ENCODE measurements at regions not wholly inside any gene's neighbourhood (a gene's known extent, or its start where the extent isn't known, plus 50 kb on each side); places are given as distances from the start of the nearest gene placed in this dataset.
A peak's percentile ranks its signal among the peaks of the same experiment; 100 is the strongest.
"Not testable (repeated sequence)": the region's sequence is repeated elsewhere in the genome, so short reads cannot be mapped to it uniquely, and the experiment has no call there.

- intact Hi-C loops (cut with DNase I; ENCODE audit: low total_unique reads); DNase-seq (ENCODE audit: low spot score in 2 of 2); H3K27ac ChIP-seq; H3K36me3 ChIP-seq; H3K4me1 ChIP-seq; H3K9me3 ChIP-seq; H3K27me3 ChIP-seq; H3K4me3 ChIP-seq: not testable (repeated sequence)
These were observed 163.5 kb downstream of the CDY2B start for GRCh38 chrY:17716329-17717043.

DNA sequence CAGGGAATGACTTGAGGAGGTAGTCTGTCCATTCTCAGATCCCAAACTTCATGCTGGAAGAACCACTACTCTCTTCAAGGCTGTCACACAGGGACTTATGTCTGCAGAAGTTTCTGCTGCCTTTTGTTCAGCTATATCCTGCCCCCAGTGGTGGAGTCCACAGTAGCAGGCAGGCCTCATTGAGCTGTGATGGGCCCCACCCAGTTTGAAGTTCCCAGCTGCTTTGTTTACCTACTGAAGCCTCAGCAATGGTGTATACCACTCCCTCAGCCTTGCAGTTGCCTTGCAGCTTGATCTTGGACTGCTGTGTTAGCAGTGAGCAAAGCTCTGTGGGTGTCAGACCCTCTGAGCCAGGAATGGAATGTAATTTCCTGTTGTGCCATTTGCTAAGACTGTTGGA, 212.0 kb downstream of the CDY2B start:
- H3K4me1 ChIP-seq; DNase-seq (ENCODE audit: low spot score in 2 of 2); intact Hi-C loops (cut with DNase I; ENCODE audit: low total_unique reads): not testable (repeated sequence)

GRCh38 chrY:17643052-17643451, 237.0 kb downstream of the CDY2B start:
- H3K4me1 ChIP-seq; H3K27ac ChIP-seq; H3K4me3 ChIP-seq; H3K9me3 ChIP-seq; H3K27me3 ChIP-seq; DNase-seq (ENCODE audit: low spot score in 2 of 2); H3K36me3 ChIP-seq; intact Hi-C loops (cut with DNase I; ENCODE audit: low total_unique reads): not testable (repeated sequence)

More for the DNA sequence above, 212.0 kb downstream of the CDY2B start:
- not testable (repeated sequence) for H3K27ac ChIP-seq, H3K27me3 ChIP-seq, H3K9me3 ChIP-seq, H3K4me3 ChIP-seq, H3K36me3 ChIP-seq

- H3K27me3 ChIP-seq; H3K4me3 ChIP-seq; intact Hi-C loops (cut with DNase I; ENCODE audit: low total_unique reads); H3K4me1 ChIP-seq; H3K27ac ChIP-seq; H3K9me3 ChIP-seq; DNase-seq (ENCODE audit: low spot score in 2 of 2); H3K36me3 ChIP-seq: not testable (repeated sequence)
These were observed 245.5 kb downstream of the CDY2B start for GRCh38 chrY:17634484-17634883.

DNA sequence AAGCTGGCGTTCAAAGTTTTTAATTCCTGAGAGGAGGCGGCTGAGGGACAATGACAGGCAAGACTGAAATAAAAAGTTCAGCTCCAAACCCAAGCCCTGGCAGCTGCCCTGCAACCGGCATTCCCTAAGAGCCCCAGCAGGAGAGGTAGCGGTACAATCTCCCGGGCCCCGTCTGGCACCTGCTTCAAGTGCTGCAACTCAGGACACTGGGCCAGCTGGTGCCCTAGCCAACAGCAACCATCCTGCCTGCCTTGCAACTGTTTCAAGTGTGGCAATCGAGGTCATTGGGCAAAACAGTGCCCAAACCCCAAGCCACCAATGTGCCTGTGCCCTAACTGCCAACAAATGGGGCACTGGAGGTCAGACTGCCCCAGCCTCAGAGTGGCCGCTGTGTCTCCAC, 268.8 kb downstream of the CDY2B start:
- intact Hi-C loops (cut with DNase I; ENCODE audit: low total_unique reads) = not testable (repeated sequence)

GRCh38 chrY:17610649-17611048, 269.4 kb downstream of the CDY2B start:
- intact Hi-C loops (cut with DNase I; ENCODE audit: low total_unique reads); H3K4me1 ChIP-seq; H3K9me3 ChIP-seq; H3K36me3 ChIP-seq; H3K4me3 ChIP-seq; H3K27me3 ChIP-seq; H3K27ac ChIP-seq; DNase-seq (ENCODE audit: low spot score in 2 of 2): not testable (repeated sequence)

More for the DNA sequence above, 268.8 kb downstream of the CDY2B start:
- H3K27me3 ChIP-seq; H3K9me3 ChIP-seq; H3K27ac ChIP-seq; H3K4me3 ChIP-seq; DNase-seq (ENCODE audit: low spot score in 2 of 2); H3K36me3 ChIP-seq; H3K4me1 ChIP-seq: not testable (repeated sequence)

DNA sequence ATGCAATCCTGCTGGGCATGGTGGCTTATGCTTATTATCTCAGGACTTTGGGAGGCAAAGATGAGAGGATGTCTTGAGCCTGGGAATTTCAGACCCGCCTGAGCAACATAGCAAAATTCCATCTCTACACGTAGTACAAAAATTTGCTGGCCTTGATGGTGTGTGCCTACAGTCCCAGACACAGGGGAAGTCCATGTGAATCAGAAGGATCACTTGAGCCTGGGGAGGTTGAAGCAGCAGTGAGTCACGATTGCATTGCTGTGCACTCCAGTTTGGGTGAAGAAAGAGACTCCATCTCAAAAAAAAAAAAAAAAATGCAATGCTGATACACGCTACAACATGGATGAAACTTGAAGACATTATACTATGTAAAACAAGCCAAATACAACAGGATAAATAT, 272.9 kb downstream of the CDY2B start:
- H3K27ac ChIP-seq; H3K36me3 ChIP-seq; intact Hi-C loops (cut with DNase I; ENCODE audit: low total_unique reads): not testable (repeated sequence)

DNA sequence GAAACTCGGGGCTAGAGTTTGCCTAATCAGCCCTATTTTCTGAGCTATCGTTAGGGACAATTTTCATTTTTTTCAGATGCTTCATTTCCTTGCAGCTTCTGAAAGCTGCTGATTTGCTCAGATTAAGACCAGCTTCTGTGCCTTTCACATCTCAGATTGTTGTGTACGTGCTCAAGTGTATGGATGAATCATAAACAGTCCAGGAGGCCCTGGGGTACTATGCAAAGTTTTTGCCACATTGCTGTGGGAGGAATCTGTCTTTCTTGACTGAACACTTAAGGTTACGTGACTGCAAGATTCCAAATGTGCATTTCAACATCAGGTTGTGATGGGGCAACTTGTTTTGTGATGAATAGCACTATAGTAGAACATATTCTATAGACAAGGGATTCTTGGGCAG, 280.8 kb downstream of the CDY2B start:
- H3K27ac ChIP-seq; H3K36me3 ChIP-seq; H3K4me3 ChIP-seq; intact Hi-C loops (cut with DNase I; ENCODE audit: low total_unique reads); H3K4me1 ChIP-seq; DNase-seq (ENCODE audit: low spot score in 2 of 2); H3K27me3 ChIP-seq; H3K9me3 ChIP-seq: not testable (repeated sequence)

More for the DNA sequence above, 272.9 kb downstream of the CDY2B start:
- not testable (repeated sequence) for H3K9me3 ChIP-seq; DNase-seq (ENCODE audit: low spot score in 2 of 2); H3K27me3 ChIP-seq; H3K4me3 ChIP-seq; H3K4me1 ChIP-seq

DNA sequence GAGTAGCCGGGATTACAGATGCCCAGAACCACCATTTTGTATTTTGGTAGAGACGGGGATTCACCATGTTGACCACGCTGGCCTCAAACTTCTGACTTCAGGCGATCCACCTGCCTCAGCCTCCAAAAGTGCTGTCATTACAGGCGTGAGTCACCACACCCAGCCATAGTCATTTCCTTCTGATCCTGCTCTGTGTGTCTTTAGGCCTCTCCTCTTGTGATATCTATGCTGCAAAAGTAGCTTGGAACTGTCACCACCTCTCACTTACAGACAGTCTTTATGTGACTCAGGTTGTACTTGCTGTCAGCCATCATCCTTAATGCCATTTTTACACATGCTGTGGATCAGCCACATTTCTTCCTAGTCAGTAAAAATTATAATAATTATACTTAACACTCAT, 286.3 kb downstream of the CDY2B start:
- H3K4me3 ChIP-seq; H3K4me1 ChIP-seq; H3K9me3 ChIP-seq; DNase-seq (ENCODE audit: low spot score in 2 of 2); H3K27ac ChIP-seq; intact Hi-C loops (cut with DNase I; ENCODE audit: low total_unique reads); H3K27me3 ChIP-seq; H3K36me3 ChIP-seq: not testable (repeated sequence)

GRCh38 chrY:17579956-17580519, 300.0 kb downstream of the CDY2B start:
- H3K27ac ChIP-seq; H3K27me3 ChIP-seq; DNase-seq (ENCODE audit: low spot score in 2 of 2); H3K4me3 ChIP-seq; H3K4me1 ChIP-seq; H3K9me3 ChIP-seq; H3K36me3 ChIP-seq; intact Hi-C loops (cut with DNase I; ENCODE audit: low total_unique reads): not testable (repeated sequence)

- H3K27me3 ChIP-seq; H3K27ac ChIP-seq; H3K36me3 ChIP-seq; intact Hi-C loops (cut with DNase I; ENCODE audit: low total_unique reads); H3K4me1 ChIP-seq; H3K9me3 ChIP-seq: not testable (repeated sequence)
- peak overlapping the region in 1 of 3 donors; percentile 25 for H3K4me3 ChIP-seq
- DNase-seq (ENCODE audit: low spot score in 2 of 2) = peak in 1 of 2 donors; percentile 9
These were observed 300.7 kb downstream of the CDY2B start for GRCh38 chrY:17579131-17579955.

- H3K27ac ChIP-seq; H3K4me3 ChIP-seq; DNase-seq (ENCODE audit: low spot score in 2 of 2); H3K36me3 ChIP-seq; intact Hi-C loops (cut with DNase I; ENCODE audit: low total_unique reads); H3K9me3 ChIP-seq; H3K27me3 ChIP-seq; H3K4me1 ChIP-seq: not testable (repeated sequence)
These were observed 316.9 kb downstream of the CDY2B start for GRCh38 chrY:17563114-17563513.
